Osteoblast (primary cell): ENCODE measurements at regions not wholly inside any gene's neighbourhood (a gene's known extent, or its start where the extent isn't known, plus 50 kb on each side); places are given as distances from the start of the nearest gene placed in this dataset.

ENCODE experiments used
- DNase-seq: peaks from one replicate; pipeline ENCODE4 v3.0.0; 2011; ENCODE audit warnings: low spot score, mixed read lengths; ENCODE audit not compliant: insufficient read length; ENCODE audit errors: missing footprints
- H2AFZ ChIP-seq: 2 replicates; pipeline ENCODE4 v1.6.0; 2011; ENCODE audit warnings: mild to moderate bottlenecking, low read length
- H3K27ac ChIP-seq: 2 replicates; pipeline ENCODE4 v1.5.1; 2011; ENCODE audit warnings: mild to moderate bottlenecking, low read depth, low read length, moderate library complexity
- H3K27me3 ChIP-seq: 2 replicates; pipeline ENCODE4 v1.6.0; 2012; ENCODE audit warnings: mild to moderate bottlenecking, control low read depth, inconsistent platforms, low read length, moderate library complexity; ENCODE audit not compliant: insufficient read depth
- H3K36me3 ChIP-seq: 2 replicates; pipeline ENCODE4 v1.5.1; 2011; ENCODE audit warnings: mild to moderate bottlenecking, low read length, control low read depth, moderate library complexity; ENCODE audit not compliant: insufficient read depth
- H3K4me1 ChIP-seq: 2 replicates; pipeline ENCODE4 v1.5.1; 2011; ENCODE audit warnings: mild to moderate bottlenecking, low read length, control low read depth, moderate library complexity; ENCODE audit not compliant: insufficient read depth
- H3K4me2 ChIP-seq: 2 replicates; pipeline ENCODE4 v1.6.0; 2011; ENCODE audit warnings: mild to moderate bottlenecking, low read length; ENCODE audit not compliant: insufficient read depth
- H3K4me3 ChIP-seq: fragments of 200-600 bp; sonication (generic); 3 replicates; pipeline ENCODE4 v1.5.1; 2012; ENCODE audit warnings: mild to moderate bottlenecking, low read length, inconsistent platforms; ENCODE audit not compliant: insufficient read depth
- H3K79me2 ChIP-seq: 2 replicates; pipeline ENCODE4 v1.6.0; 2012; ENCODE audit warnings: mild to moderate bottlenecking, low read length, control low read depth, inconsistent platforms; ENCODE audit not compliant: insufficient read depth
- H3K9me3 ChIP-seq: 2 replicates; pipeline ENCODE4 v1.5.1; 2011; ENCODE audit warnings: low read depth, low read length, control low read depth
- H4K20me1 ChIP-seq: 2 replicates; pipeline ENCODE4 v1.6.0; 2012; ENCODE audit warnings: mild to moderate bottlenecking, low read length, control low read depth; ENCODE audit not compliant: insufficient read depth
- CTCF ChIP-seq: IDR thresholded peaks from 2 replicates; pipeline ENCODE4 v1.5.1; 2011; ENCODE audit warnings: mild to moderate bottlenecking, low read depth, low read length, moderate library complexity; ENCODE audit errors: extremely low read depth

- H3K4me3 ChIP-seq, result no peak overlapping the region
- DNase-seq, result no peak
- H3K9me3 ChIP-seq, result no peaks in the 10 kb centered on the region
- H3K36me3 ChIP-seq, result no peaks in the 10 kb centered on the region
- H3K27me3 ChIP-seq, result no peaks in the 10 kb centered on the region
- no peak overlapping the region for H3K27ac ChIP-seq
- no peaks in the 10 kb centered on the region for H4K20me1 ChIP-seq
- no peak overlapping the region for H2AFZ ChIP-seq
- no peaks in the 10 kb centered on the region for H3K79me2 ChIP-seq
- H3K4me1 ChIP-seq, result no peaks in the 10 kb centered on the region
- H3K4me2 ChIP-seq, result no peak overlapping the region
- no peak for TF ChIP-seq CTCF
Observed at GRCh38 chr22:49278340-49278739, 549.3 kb downstream of the BRD1 start.

DNA sequence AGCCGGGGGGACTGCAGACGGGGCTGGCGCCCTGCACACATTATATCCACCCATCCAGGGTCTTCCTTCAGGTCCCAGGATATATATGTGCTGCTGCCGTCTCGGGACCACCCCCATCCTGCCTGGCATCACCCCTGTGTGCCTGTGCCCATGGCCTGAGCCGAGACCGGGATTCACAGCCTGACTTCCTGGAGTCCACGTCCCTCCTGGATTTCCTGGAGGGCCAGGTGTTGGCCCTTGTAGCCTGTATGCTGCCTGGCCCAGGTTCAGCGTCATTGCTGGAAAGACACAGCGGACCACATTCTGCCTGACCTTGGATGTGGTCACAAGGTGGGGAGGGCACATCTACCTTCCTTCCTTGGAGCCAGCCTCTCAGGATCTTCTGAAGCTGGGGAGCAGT, 551.1 kb downstream of the BRD1 start:
- TF ChIP-seq CTCF, result no peak
- H3K36me3 ChIP-seq, result no peaks in the 10 kb centered on the region
- no peaks in the 10 kb centered on the region for H3K9me3 ChIP-seq
- H3K4me1 ChIP-seq, result no peaks in the 10 kb centered on the region
- no peak overlapping the region for H3K27ac ChIP-seq
- DNase-seq, result no peak
- H2AFZ ChIP-seq, result no peak overlapping the region
- no peak overlapping the region for H3K4me3 ChIP-seq
- no peaks in the 10 kb centered on the region for H4K20me1 ChIP-seq
- H3K4me2 ChIP-seq, result no peak overlapping the region
- no peaks in the 10 kb centered on the region for H3K27me3 ChIP-seq
- no peaks in the 10 kb centered on the region for H3K79me2 ChIP-seq

DNA sequence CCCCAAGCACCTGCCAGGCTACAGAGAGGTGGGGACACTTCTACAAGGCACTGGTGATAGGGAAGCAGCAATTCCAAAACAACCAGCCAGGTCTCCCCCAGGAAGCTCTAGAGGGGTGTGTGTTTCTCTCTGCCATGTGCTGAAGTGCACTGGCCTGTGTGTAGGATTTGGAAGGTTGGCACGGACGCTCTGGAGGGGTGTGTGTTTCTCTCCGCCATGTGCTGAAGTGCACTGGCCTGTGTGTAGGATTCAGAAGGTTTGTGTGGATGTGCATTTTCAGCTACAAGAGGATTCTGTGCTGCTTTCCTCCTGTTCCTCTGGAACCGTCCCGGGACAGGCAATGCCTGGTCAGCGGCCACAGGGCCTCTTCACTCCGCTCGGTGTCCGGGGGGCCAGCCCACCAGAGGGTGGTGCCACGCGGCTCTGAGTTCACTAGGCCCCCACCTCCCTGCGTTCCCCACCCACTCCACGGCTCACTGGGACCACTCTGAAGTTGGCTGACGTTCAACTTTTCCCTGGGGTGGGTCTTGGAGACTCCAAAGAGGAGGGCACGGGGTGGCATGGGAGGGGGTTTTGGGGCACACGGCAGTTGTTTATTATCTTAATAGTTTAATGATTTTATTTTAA, 552.8 kb downstream of the BRD1 start:
- no peaks in the 10 kb centered on the region for H3K27me3 ChIP-seq
- H3K4me2 ChIP-seq, result no peak overlapping the region
- H3K4me3 ChIP-seq, result no peak overlapping the region
- H3K36me3 ChIP-seq, result no peaks in the 10 kb centered on the region
- no peaks in the 10 kb centered on the region for H3K9me3 ChIP-seq
- no peak for TF ChIP-seq CTCF
- DNase-seq, result no peak
- H3K27ac ChIP-seq, result no peak overlapping the region
- H3K4me1 ChIP-seq, result no peaks in the 10 kb centered on the region
- no peaks in the 10 kb centered on the region for H3K79me2 ChIP-seq
- no peaks in the 10 kb centered on the region for H4K20me1 ChIP-seq
- H2AFZ ChIP-seq, result no peak overlapping the region

DNA sequence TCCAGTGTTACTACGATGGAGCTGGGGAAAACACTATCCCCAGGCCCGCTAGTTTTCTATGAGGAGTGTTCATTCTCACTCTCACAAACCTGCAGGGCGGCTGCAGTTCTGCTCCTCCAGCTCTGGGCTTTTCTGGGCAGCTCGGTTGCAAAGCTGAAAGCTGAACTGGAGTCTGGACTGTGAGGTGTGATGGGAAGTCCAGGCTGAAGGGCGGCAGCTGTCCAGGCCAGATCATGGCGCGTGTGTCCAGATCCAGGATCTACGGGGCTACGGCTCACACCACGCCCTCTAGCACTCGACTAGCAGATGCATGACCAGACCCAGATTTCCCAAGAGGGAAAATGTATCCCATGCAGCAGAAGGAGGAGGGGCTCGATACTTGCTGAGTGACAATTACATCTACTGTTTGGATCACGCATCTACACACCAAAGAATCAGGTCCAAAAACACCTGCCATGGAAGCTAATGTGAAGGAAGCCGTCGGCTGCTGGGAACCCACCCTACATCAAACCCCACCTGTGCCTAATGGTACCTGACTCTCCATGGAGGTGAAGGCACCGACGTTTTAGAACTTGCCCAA, 555.0 kb downstream of the BRD1 start:
- Histone ChIP-seq H3K79me2 (no peaks in the 10 kb centered on the region), H3K4me1 (no peaks in the 10 kb centered on the region), H3K36me3 (no peaks in the 10 kb centered on the region), H4K20me1 (no peaks in the 10 kb centered on the region), H3K27ac (no peak overlapping the region), H2AFZ (no peak overlapping the region), H3K4me3 (no peak overlapping the region), H3K9me3 (no peaks in the 10 kb centered on the region), H3K4me2 (no peak overlapping the region), H3K27me3 (no peaks in the 10 kb centered on the region)
- DNase-seq, result no peak
- no peak for TF ChIP-seq CTCF
